HL-60 (cell line): ENCODE measurements at regions not wholly inside any gene's neighbourhood (a gene's known extent, or its start where the extent isn't known, plus 50 kb on each side); places are given as distances from the start of the nearest gene placed in this dataset.

ENCODE experiments used
- DNase-seq, 2 experiments: peaks; one replicate each; pipeline ENCODE4 v3.0.0-alpha.2; 2010 to 2020; ENCODE audit warnings: low read depth in 1 of 2, low spot score in 1 of 2
- H3K27ac ChIP-seq: fragments of 250-450 bp; sonication (Bioruptor Pico); replicated peaks from 2 replicates; pipeline ENCODE4 v1.5.1; 2020; ENCODE audit warnings: mild to moderate bottlenecking, moderate library complexity
- H3K27me3 ChIP-seq: fragments of 250-450 bp; sonication (Bioruptor Pico); 2 replicates; pipeline ENCODE4 v1.5.1; 2021; ENCODE audit warnings: mild to moderate bottlenecking, moderate library complexity; ENCODE audit not compliant: insufficient read depth, poor library complexity, severe bottlenecking
- H3K4me3 ChIP-seq: replicated peaks from 2 replicates; pipeline ENCODE4 v1.5.1; 2011; ENCODE audit warnings: mild to moderate bottlenecking, control low read depth, low read length; ENCODE audit not compliant: insufficient read depth
- CTCF ChIP-seq: IDR thresholded peaks from one replicate; pipeline ENCODE4 v1.5.1; 2011; ENCODE audit warnings: low read length, control low read depth, inconsistent platforms; ENCODE audit not compliant: insufficient read depth
- GABPA ChIP-seq: IDR thresholded peaks from 2 replicates; pipeline ENCODE4 v1.6.1; 2012; ENCODE audit warnings: low read depth
- POLR2AphosphoS5 ChIP-seq: IDR thresholded peaks from 2 replicates; pipeline ENCODE4 v1.6.1; 2012; ENCODE audit warnings: low read depth
- REST ChIP-seq: IDR thresholded peaks from 2 replicates; pipeline ENCODE4 v1.6.1; 2012; ENCODE audit warnings: low read depth; ENCODE audit not compliant: insufficient replicate concordance
- SPI1 ChIP-seq: IDR thresholded peaks from 2 replicates; pipeline ENCODE4 v1.6.1; 2012; ENCODE audit warnings: low read depth, mild to moderate bottlenecking, borderline replicate concordance

GRCh38 chr3:150293401-150294001 lies 114.6 kb upstream of the TSC22D2 start:
- peaks cover 3% of the 10 kb centered on the region for H3K27me3 ChIP-seq
- no peak for DNase-seq
- H3K27ac ChIP-seq: no peak overlapping the region
- no peak for TF ChIP-seq CTCF
- no peak for TF ChIP-seq POLR2AphosphoS5
- no peak for TF ChIP-seq REST
- TF ChIP-seq GABPA: no peak
- TF ChIP-seq SPI1: no peak
- H3K4me3 ChIP-seq: no peak overlapping the region

- H3K27ac ChIP-seq: no peak overlapping the region
- peaks cover 3% of the 10 kb centered on the region for H3K27me3 ChIP-seq
- no peak for DNase-seq
- H3K4me3 ChIP-seq: no peak overlapping the region
- TF ChIP-seq CTCF (no peak), REST (no peak), SPI1 (no peak), GABPA (no peak), POLR2AphosphoS5 (no peak)
These were observed 115.2 kb upstream of the TSC22D2 start for GRCh38 chr3:150292891-150293290.

GRCh38 chr3:150291515-150291914 lies 116.6 kb upstream of the TSC22D2 start:
- TF ChIP-seq POLR2AphosphoS5 (no peak), GABPA (no peak), REST (no peak), CTCF (no peak), SPI1 (no peak)
- DNase-seq: no peak
- Histone ChIP-seq H3K27ac (no peak overlapping the region), H3K27me3 (peaks cover 3% of the 10 kb centered on the region), H3K4me3 (no peak overlapping the region)
